GM12878 (cell line): ENCODE measurements at regions not wholly inside any gene's neighbourhood (a gene's known extent, or its start where the extent isn't known, plus 50 kb on each side); places are given as distances from the start of the nearest gene placed in this dataset.

Source experiments
- ATAC-seq: fragments of 200-7000 bp; cut with Tn5 transposase; 3 replicates; pipeline ENCODE4 v1.9.1; 2020; ENCODE audit warnings: mild to moderate bottlenecking, moderate library complexity
- BruUV-seq: library from RNA; stranded (reverse); fragments of 400-500 nt; replicated peaks from 2 replicates; lab custom pipeline; 2021; lab: Mats Ljungman, UMichigan
- CTCF ChIA-PET: fragments of 300-600 bp; sonication (Branson Sonifier 250); formaldehyde crosslinking; extraction: SDS; loops from one replicate; lab custom pipeline; 2021; ENCODE audit warnings: inconsistent platforms; lab: Yijun Ruan, JAX
- POLR2A ChIA-PET: fragments of 350-600 bp; formaldehyde crosslinking; extraction: SDS; loops from one replicate; lab custom pipeline; 2021; ENCODE audit warnings: inconsistent platforms; lab: Charles Lee
- RAD21 ChIA-PET: fragments of 300-600 bp; sonication (Branson Sonifier 250); formaldehyde crosslinking; loops from one replicate; lab custom pipeline; 2023; ENCODE audit warnings: antibody characterized with exemption; ENCODE audit not compliant: unreplicated experiment; lab: Charles Lee
- SMC1A ChIA-PET: fragments of 300-600 bp; sonication (Branson Sonifier 250); formaldehyde crosslinking; loops from one replicate; lab custom pipeline; 2023; ENCODE audit not compliant: unreplicated experiment, uncharacterized antibody; lab: Charles Lee
- DNase-seq: peaks from one replicate; pipeline ENCODE4 v3.0.0-alpha.2; 2011; ENCODE audit warnings: low read depth, low spot score
- FAIRE-seq: peaks from 3 replicates; lab custom pipeline; 2011; peaks lifted over from hg19 to GRCh38; lab: Jason Lieb, UNC
- H2AFZ ChIP-seq: 2 replicates; pipeline ENCODE4 v1.6.0; 2011; ENCODE audit warnings: low read depth, low read length, control low read depth; ENCODE audit not compliant: control insufficient read depth
- H3K27ac ChIP-seq: 2 replicates; pipeline ENCODE4 v1.5.1; 2011; ENCODE audit warnings: control low read depth; ENCODE audit not compliant: control insufficient read depth, insufficient read depth
- H3K27me3 ChIP-seq, 2 experiments: replicated peaks in 1 of 2; 2 replicates each; pipeline versions ENCODE4 v1.6.0 to v1.6.1; 2011; ENCODE audit warnings: low read length in 1 of 2; ENCODE audit not compliant: control insufficient read depth in 2 of 2, insufficient read depth in 2 of 2
- H3K36me3 ChIP-seq, 2 experiments: 2 replicates each; pipeline ENCODE4 v1.5.1; 2011; ENCODE audit warnings: low read length in 1 of 2; ENCODE audit not compliant: control insufficient read depth in 2 of 2, insufficient read depth in 2 of 2
- H3K4me1 ChIP-seq: 2 replicates; pipeline ENCODE4 v1.6.1; 2011; ENCODE audit warnings: mild to moderate bottlenecking, low read length, moderate library complexity, mixed read lengths; ENCODE audit not compliant: control insufficient read depth, insufficient read depth
- H3K4me2 ChIP-seq: 2 replicates; pipeline ENCODE4 v1.6.0; 2011; ENCODE audit warnings: control low read depth; ENCODE audit not compliant: control insufficient read depth, insufficient read depth
- H3K4me3 ChIP-seq: fragments of 200-600 bp; sonication (generic); 2 replicates; pipeline ENCODE4 v1.5.1; 2016
- H3K79me2 ChIP-seq: 2 replicates; pipeline ENCODE4 v1.6.0; 2011; ENCODE audit warnings: low read length; ENCODE audit not compliant: control insufficient read depth, insufficient read depth
- H3K9ac ChIP-seq: 2 replicates; pipeline ENCODE4 v1.8.0; 2011; ENCODE audit warnings: low read length, control low read depth, mixed read lengths; ENCODE audit not compliant: control insufficient read depth, insufficient read depth
- H3K9me3 ChIP-seq: replicated peaks from 3 replicates; pipeline ENCODE4 v1.5.1; 2011; ENCODE audit warnings: mild to moderate bottlenecking, low read length; ENCODE audit not compliant: control insufficient read depth, insufficient read depth
- H4K20me1 ChIP-seq: 2 replicates; pipeline ENCODE4 v1.6.0; 2011; ENCODE audit not compliant: control insufficient read depth, insufficient read depth
- GABPA ChIP-seq: IDR thresholded peaks from 2 replicates; pipeline ENCODE4 v1.6.1; 2014; ENCODE audit warnings: antibody characterized with exemption, low read depth, mild to moderate bottlenecking, inconsistent platforms
- HDAC6 ChIP-seq: fragments of 200-600 bp; sonication (generic); IDR thresholded peaks from one replicate; pipeline ENCODE4 v1.8.0; 2017; ENCODE audit warnings: antibody characterized with exemption; ENCODE audit not compliant: unreplicated experiment
- MTA2 ChIP-seq: fragments of 450-650 bp; IDR thresholded peaks from 2 replicates; pipeline ENCODE4 v1.6.1; 2016; ENCODE audit warnings: low read depth, mild to moderate bottlenecking, moderate library complexity
- NFYA ChIP-seq: IDR thresholded peaks from 2 replicates; pipeline ENCODE4 v1.6.1; 2011; ENCODE audit warnings: low read depth, mild to moderate bottlenecking, low read length, improper control_type of control experiment, borderline replicate concordance
- NR2C2 ChIP-seq: IDR thresholded peaks from 2 replicates; pipeline ENCODE4 v1.6.1; 2011; ENCODE audit warnings: borderline replicate concordance, low read depth; ENCODE audit not compliant: control insufficient read depth, insufficient read length
- PBX3 ChIP-seq: IDR thresholded peaks from 2 replicates; pipeline ENCODE4 v1.6.1; 2011; ENCODE audit warnings: mild to moderate bottlenecking, low read depth, low read length, moderate library complexity; ENCODE audit not compliant: insufficient replicate concordance
- POLR2AphosphoS2 ChIP-seq: IDR thresholded peaks from 2 replicates; pipeline ENCODE4 v1.6.1; 2011; ENCODE audit warnings: low read depth, mild to moderate bottlenecking, low read length, improper control_type of control experiment, moderate library complexity
- POLR2AphosphoS5 ChIP-seq: IDR thresholded peaks from 2 replicates; pipeline ENCODE4 v1.6.1; 2011; ENCODE audit warnings: mild to moderate bottlenecking, low read length, inconsistent platforms
- SIN3A ChIP-seq: IDR thresholded peaks from 2 replicates; pipeline ENCODE4 v1.6.1; 2012; ENCODE audit warnings: low read depth, low read length, improper control_type of control experiment
- TAF1 ChIP-seq: IDR thresholded peaks from 2 replicates; pipeline ENCODE4 v1.6.1; 2011; ENCODE audit warnings: mild to moderate bottlenecking, low read depth, low read length, borderline replicate concordance
- WGBS: methylation state at CpG from one replicate; pipeline ENCODE4 v1.1.6; 2016; ENCODE audit warnings: low lambda C conversion rate; ENCODE audit not compliant: insufficient replicate concordance, insufficient coverage; ENCODE audit errors: missing lambda C conversion rate; 5-methylcytosine and 5-hydroxymethylcytosine counted together
- in situ Hi-C: fragments of 300-500 bp; cut with MboI; formaldehyde crosslinking; loops from 9 replicates; pipeline ENCODE4 v1.14.3; 2018; ENCODE audit warnings: mixed read lengths
- intact Hi-C: fragments of 100-400 bp; cut with micrococcal nuclease; formaldehyde crosslinking; loops from one replicate; pipeline ENCODE4 v1.14.2; 2022; ENCODE audit not compliant: unreplicated experiment
- TF ChIP-seq, protein P1 (sequence below): fragments of 450-650 bp; IDR thresholded peaks from 2 replicates; pipeline ENCODE4 v1.6.1; 2017; ENCODE audit warnings: mild to moderate bottlenecking, low read depth, inconsistent platforms; ENCODE audit not compliant: poor library complexity, severe bottlenecking

DNA sequence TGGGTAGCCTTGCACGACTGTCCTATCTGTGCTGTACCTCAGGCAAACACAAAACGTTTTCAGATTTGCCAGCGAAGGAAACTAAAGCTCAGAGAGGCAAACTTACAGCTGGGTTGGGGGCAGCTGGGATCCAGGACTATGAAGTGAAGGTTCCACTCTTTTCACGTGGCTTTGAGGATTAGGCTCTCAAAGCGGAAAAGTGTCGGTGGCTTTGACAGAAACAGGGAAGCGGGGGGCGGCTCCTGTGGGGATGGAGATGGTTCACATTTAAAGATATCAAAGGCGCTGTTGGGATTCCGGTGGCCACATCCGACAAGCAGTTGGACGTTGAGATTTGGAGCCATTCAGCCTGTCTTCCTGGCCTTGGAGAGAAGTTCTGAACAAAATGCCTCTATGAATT, 958.3 kb upstream of the ZNF722 start:
- Histone ChIP-seq H3K9ac (no peak overlapping the region), H3K9me3 (no peaks in the 10 kb centered on the region; the same call in 2 of the 3 replicates), H4K20me1 (no peaks in the 10 kb centered on the region), H3K36me3 (no peaks in the 10 kb centered on the region), H3K4me3 (no peak overlapping the region), H3K79me2 (no peaks in the 10 kb centered on the region), H3K4me2 (no peak overlapping the region), H3K4me1 (no peaks in the 10 kb centered on the region), H3K27me3 (no peaks in the 10 kb centered on the region), H3K27ac (no peak overlapping the region), H2AFZ (no peak overlapping the region)
- CTCF ChIA-PET = no interaction called here
- in situ Hi-C loops = no loop called here
- no peak for ATAC-seq
- no peak for DNase-seq
- POLR2A ChIA-PET = no interaction called here
- SMC1A ChIA-PET = no interaction called here
- TF ChIP-seq HDAC6 = no peak
- no peak for TF ChIP-seq NR2C2
- TF ChIP-seq SIN3A = no peak
- FAIRE-seq = no peak
- RAD21 ChIA-PET = no interaction called here
- intact Hi-C loops = no loop called here
- no TSS peak for BruUV-seq
- WGBS = 53% methylated on average over 11 of the region's 12 CpGs

GRCh38 chr7:63040966-63041610, 957.6 kb upstream of the ZNF722 start:
- WGBS = 23% methylated on average over 9 of the region's 12 CpGs
- Histone ChIP-seq H3K9me3 (no peaks in the 10 kb centered on the region; the same call in 2 of the 3 replicates), H3K4me3 (no peak overlapping the region), H3K27ac (no peak overlapping the region), H4K20me1 (no peaks in the 10 kb centered on the region), H3K9ac (no peak overlapping the region), H3K27me3 (no peaks in the 10 kb centered on the region), H3K79me2 (no peaks in the 10 kb centered on the region), H3K4me1 (no peaks in the 10 kb centered on the region), H2AFZ (no peak overlapping the region), H3K36me3 (no peaks in the 10 kb centered on the region), H3K4me2 (no peak overlapping the region)
- ATAC-seq (no peak), FAIRE-seq (no peak), DNase-seq (no peak)
- POLR2A ChIA-PET = no interaction called here
- CTCF ChIA-PET = no interaction called here
- SMC1A ChIA-PET = no interaction called here
- RAD21 ChIA-PET = no interaction called here
- intact Hi-C loops (no loop called here), in situ Hi-C loops (no loop called here)
- BruUV-seq = no TSS peak
- TF ChIP-seq POLR2AphosphoS2 = no peak
- TF ChIP-seq GABPA = no peak
- TF ChIP-seq PBX3 = no peak
- TF ChIP-seq POLR2AphosphoS5 = no peak
- TF ChIP-seq, protein P1, sequence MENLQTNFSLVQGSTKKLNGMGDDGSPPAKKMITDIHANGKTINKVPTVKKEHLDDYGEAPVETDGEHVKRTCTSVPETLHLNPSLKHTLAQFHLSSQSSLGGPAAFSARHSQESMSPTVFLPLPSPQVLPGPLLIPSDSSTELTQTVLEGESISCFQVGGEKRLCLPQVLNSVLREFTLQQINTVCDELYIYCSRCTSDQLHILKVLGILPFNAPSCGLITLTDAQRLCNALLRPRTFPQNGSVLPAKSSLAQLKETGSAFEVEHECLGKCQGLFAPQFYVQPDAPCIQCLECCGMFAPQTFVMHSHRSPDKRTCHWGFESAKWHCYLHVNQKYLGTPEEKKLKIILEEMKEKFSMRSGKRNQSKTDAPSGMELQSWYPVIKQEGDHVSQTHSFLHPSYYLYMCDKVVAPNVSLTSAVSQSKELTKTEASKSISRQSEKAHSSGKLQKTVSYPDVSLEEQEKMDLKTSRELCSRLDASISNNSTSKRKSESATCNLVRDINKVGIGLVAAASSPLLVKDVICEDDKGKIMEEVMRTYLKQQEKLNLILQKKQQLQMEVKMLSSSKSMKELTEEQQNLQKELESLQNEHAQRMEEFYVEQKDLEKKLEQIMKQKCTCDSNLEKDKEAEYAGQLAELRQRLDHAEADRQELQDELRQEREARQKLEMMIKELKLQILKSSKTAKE = no peak
- no peak for TF ChIP-seq NFYA
- no peak for TF ChIP-seq MTA2
- TF ChIP-seq TAF1 = no peak
